Prostate gland (tissue), 2 donors: ENCODE measurements at regions not wholly inside any gene's neighbourhood (a gene's known extent, or its start where the extent isn't known, plus 50 kb on each side); places are given as distances from the start of the nearest gene placed in this dataset.

ENCODE experiments used
- DNase-seq: peaks from one replicate; pipeline ENCODE4 v3.0.0-alpha.2; 2019; ENCODE audit warnings: low spot score
- H3K27ac ChIP-seq, 2 donors: fragments of 200-600 bp; sonication (generic); 2 replicates each; pipeline ENCODE4 v1.5.1; 2017 to 2019
- H3K27me3 ChIP-seq: fragments of 200-600 bp; sonication (generic); replicated peaks from 2 replicates; pipeline ENCODE4 v1.5.1; 2019; ENCODE audit not compliant: insufficient read depth
- H3K36me3 ChIP-seq, 2 donors: fragments of 200-600 bp; sonication (generic); 1 replicate in 1 of 2; 2 replicates in 1 of 2; pipeline versions ENCODE4 v1.5.1 to v1.8.1; 2017 to 2019
- H3K4me1 ChIP-seq: fragments of 200-600 bp; sonication (generic); replicated peaks from 2 replicates; pipeline ENCODE4 v1.5.1; 2019
- H3K4me3 ChIP-seq, 2 donors: fragments of 200-600 bp; sonication (generic); 2 replicates each; pipeline ENCODE4 v1.5.1; 2017 to 2019
- H3K9me3 ChIP-seq: fragments of 200-600 bp; sonication (generic); 2 replicates; pipeline ENCODE4 v1.5.1; 2017
- POLR2A ChIP-seq: fragments of 450-650 bp; IDR thresholded peaks from one replicate; pipeline ENCODE4 v1.6.1; 2016; ENCODE audit warnings: antibody characterized with exemption, mild to moderate bottlenecking
- POLR2AphosphoS5 ChIP-seq: sonication (generic); formaldehyde crosslinking; IDR thresholded peaks from one replicate; pipeline ENCODE4 v1.6.1; 2017; ENCODE audit warnings: antibody characterized with exemption
- WGBS: methylation state at CpG from one replicate; pipeline ENCODE4 v1.1.5; 2018; 5-methylcytosine and 5-hydroxymethylcytosine counted together
- intact Hi-C: fragments of 100-400 bp; cut with DNase I; formaldehyde crosslinking; loops from one replicate; pipeline ENCODE4 v1.14.2; 2022
- TF ChIP-seq, protein P1 (sequence below), 4 experiments: fragments of 200-600 bp in 2 of 4; fragments of 450-650 bp in 2 of 4; sonication (generic) in 2 of 4; IDR thresholded peaks; 1 replicate in 3 of 4; 2 replicates in 1 of 4; pipeline ENCODE4 v1.5.1; 2016 to 2019; ENCODE audit warnings: antibody characterized with exemption in 4 of 4, mild to moderate bottlenecking in 2 of 4, moderate library complexity in 2 of 4

DNA sequence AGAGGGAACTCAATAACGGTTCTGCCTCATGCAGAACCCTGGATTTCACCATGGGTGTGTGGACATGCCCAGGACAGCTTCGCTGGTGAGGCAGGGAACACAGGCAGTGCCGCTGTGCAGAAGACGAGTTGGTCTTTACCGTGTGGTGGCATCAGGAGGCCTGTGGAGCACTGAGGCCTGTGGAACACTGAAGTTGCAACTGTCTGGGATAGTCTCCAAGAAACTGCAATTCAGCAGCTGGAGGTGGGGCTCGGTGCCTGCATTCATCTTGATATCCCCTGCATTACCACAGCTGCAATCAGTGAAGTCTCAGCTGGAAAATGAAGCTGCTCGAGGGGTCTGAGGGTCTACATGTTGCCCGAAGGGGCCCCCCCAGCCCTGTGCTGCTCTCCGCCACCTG is 202.4 kb upstream of the CDH4 start:
- Histone ChIP-seq H3K4me3 (no peak overlapping the region), H3K27me3 (peaks cover 3% of the 10 kb centered on the region), H3K36me3 (no peaks in the 10 kb centered on the region), H3K4me1 (no peaks in the 10 kb centered on the region), H3K9me3 (no peaks in the 10 kb centered on the region), H3K27ac (no peak overlapping the region)
- intact Hi-C loops = no loop called here
- TF ChIP-seq POLR2A = no peak
- TF ChIP-seq, protein P1, sequence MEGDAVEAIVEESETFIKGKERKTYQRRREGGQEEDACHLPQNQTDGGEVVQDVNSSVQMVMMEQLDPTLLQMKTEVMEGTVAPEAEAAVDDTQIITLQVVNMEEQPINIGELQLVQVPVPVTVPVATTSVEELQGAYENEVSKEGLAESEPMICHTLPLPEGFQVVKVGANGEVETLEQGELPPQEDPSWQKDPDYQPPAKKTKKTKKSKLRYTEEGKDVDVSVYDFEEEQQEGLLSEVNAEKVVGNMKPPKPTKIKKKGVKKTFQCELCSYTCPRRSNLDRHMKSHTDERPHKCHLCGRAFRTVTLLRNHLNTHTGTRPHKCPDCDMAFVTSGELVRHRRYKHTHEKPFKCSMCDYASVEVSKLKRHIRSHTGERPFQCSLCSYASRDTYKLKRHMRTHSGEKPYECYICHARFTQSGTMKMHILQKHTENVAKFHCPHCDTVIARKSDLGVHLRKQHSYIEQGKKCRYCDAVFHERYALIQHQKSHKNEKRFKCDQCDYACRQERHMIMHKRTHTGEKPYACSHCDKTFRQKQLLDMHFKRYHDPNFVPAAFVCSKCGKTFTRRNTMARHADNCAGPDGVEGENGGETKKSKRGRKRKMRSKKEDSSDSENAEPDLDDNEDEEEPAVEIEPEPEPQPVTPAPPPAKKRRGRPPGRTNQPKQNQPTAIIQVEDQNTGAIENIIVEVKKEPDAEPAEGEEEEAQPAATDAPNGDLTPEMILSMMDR (IDR thresholded peaks at IDR 0.05) = no peak
- no peak for TF ChIP-seq POLR2AphosphoS5
- DNase-seq = no peak
- 82% methylated on average over 9 of the region's 9 CpGs for WGBS

DNA sequence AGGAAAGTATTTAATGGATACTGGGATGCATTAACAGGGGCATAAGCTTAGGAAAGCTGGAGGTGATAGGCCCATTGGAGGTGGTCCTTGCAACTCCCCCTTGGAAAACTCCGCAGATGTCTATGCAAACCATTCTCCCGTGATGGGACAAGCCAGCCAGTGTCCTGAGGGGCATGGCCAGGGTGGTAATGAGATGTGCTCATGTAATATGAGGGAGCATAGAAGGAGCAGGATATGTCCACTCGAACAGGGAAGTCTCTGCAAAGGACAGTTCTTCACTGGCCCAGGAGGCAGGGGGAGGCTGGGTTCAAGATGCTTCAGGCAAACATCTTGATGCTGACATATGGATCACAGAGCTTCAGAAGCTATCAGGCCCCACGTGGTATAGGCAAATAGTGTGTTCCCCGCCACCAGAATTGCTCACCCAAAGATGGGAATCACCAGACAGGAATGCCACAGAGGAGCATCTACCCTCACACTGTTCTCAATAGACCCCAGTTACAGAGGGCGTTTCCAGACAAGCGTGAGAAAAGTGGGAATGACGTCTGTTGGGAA is 201.6 kb upstream of the CDH4 start:
- Histone ChIP-seq H3K27ac (no peak overlapping the region), H3K36me3 (no peaks in the 10 kb centered on the region), H3K27me3 (peaks cover 3% of the 10 kb centered on the region), H3K9me3 (no peaks in the 10 kb centered on the region), H3K4me3 (no peak overlapping the region), H3K4me1 (no peaks in the 10 kb centered on the region)
- 81% methylated on average over 8 of the region's 8 CpGs for WGBS
- DNase-seq = no peak
- intact Hi-C loops = no loop called here
- no peak for TF ChIP-seq POLR2AphosphoS5
- no peak for TF ChIP-seq POLR2A
- TF ChIP-seq, protein P1 (IDR thresholded peaks at IDR 0.05) = no peak

DNA sequence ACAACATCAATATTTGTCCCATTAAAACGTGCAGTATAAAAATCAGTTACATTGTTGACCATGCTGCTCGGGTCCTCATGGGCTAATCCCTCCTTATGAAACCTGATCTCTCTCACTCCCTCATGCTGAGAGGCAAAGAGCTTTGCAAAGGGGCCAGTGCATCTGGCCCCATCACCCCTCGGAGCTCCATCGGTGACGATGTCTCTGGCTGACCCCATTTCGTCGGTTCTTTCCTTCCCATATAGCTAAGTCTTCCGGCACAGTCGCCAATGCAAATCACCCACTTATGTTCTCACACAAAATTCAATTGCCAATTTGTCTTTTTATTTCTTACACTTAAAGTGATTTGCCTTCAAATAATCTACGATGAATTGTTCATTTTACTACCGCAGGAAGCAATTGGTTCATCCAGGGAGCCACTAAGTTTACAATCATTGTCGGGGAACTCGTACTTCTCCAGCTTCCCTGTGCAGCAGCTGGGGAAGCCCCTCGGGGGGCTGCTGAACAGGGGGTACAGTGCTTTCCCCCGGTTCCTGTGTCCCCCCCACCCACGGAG is 199.8 kb upstream of the CDH4 start:
- WGBS = 51% methylated on average over 16 of the region's 16 CpGs
- Histone ChIP-seq H3K4me1 (no peaks in the 10 kb centered on the region), H3K27ac (no peak overlapping the region), H3K4me3 (no peak overlapping the region), H3K36me3 (no peaks in the 10 kb centered on the region), H3K27me3 (peaks cover 3% of the 10 kb centered on the region), H3K9me3 (no peaks in the 10 kb centered on the region)
- TF ChIP-seq POLR2AphosphoS5 (no peak), POLR2A (no peak)
- TF ChIP-seq, protein P1 (IDR thresholded peaks at IDR 0.05) = no peak
- intact Hi-C loops = no loop called here
- DNase-seq = no peak

DNA sequence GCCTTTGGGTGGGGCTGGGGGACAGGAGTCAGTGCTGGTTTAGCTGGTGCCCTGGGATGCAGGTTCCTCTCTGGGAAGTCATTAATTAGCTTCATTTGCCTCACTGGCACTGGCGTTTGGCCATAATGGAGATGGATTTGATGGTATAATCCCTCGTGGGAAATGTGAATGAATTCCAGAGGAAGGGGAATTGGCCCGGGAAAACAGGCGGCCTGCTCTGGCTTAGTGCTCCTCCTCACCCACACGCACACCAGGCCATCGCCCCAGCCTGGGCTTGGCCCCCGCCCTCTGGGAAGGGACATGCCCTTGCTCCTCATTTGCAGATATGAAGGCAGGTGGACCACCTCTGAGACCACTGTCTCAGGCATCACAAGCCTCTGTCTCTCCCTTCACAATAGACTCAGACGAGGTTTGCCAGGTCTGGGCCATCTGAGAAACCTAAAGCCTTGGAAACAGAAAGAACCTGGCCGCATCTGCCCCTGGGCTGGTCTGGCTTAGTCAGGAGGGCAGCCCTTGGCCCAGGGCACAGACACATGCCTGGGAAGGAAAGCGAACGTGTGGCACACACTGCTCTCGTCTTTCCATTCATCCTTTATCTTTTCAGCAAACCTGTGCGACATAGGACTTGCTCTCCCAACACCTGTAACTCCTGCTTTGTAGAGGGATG is 199.2 kb upstream of the CDH4 start:
- H3K4me1 ChIP-seq = no peaks in the 10 kb centered on the region
- H3K27me3 ChIP-seq = peaks cover 3% of the 10 kb centered on the region
- WGBS = 75% methylated on average over 13 of the region's 13 CpGs
- no peak overlapping the region for H3K4me3 ChIP-seq
- TF ChIP-seq POLR2A (no peak), POLR2AphosphoS5 (no peak)
- TF ChIP-seq, protein P1 (IDR thresholded peaks at IDR 0.05) = no peak
- intact Hi-C loops = no loop called here
- DNase-seq = no peak
- H3K9me3 ChIP-seq = no peaks in the 10 kb centered on the region
- no peak overlapping the region for H3K27ac ChIP-seq
- no peaks in the 10 kb centered on the region for H3K36me3 ChIP-seq

DNA sequence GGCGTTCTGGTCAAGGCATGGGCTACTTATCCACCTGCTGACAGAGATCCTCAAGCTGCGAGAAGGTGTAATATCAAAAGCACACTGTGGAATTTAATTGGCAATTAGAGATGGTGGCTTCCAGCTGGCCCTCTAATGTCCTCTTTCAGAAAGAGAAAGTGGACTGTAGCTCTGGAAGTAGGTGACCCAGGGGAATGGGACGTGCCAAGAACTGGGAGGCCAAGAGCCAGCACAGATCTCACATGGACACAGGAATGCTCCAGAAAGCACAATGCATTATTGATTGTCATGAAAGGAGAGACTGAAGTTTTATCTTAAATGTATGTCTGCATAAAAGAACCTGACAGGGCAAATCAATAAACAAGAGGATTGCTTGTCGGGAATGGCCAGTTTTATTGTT is 198.6 kb upstream of the CDH4 start:
- TF ChIP-seq, protein P1 (IDR thresholded peaks at IDR 0.05) = no peak
- no peak for TF ChIP-seq POLR2A
- TF ChIP-seq POLR2AphosphoS5 = no peak
- Histone ChIP-seq H3K27ac (no peak overlapping the region), H3K36me3 (no peaks in the 10 kb centered on the region), H3K4me1 (no peaks in the 10 kb centered on the region), H3K9me3 (no peaks in the 10 kb centered on the region), H3K27me3 (peaks cover 3% of the 10 kb centered on the region), H3K4me3 (no peak overlapping the region)
- WGBS = 65% methylated on average over 4 of the region's 4 CpGs
- intact Hi-C loops = no loop called here
- DNase-seq = no peak
